ELF-1 (cell line): ENCODE measurements at regions not wholly inside any gene's neighbourhood (a gene's known extent, or its start where the extent isn't known, plus 50 kb on each side); places are given as distances from the start of the nearest gene placed in this dataset.
"Not testable (repeated sequence)": the region's sequence is repeated elsewhere in the genome, so short reads cannot be mapped to it uniquely, and the experiment has no call there.

Source experiments
- DNase-seq: peaks from one replicate; pipeline ENCODE4 v3.0.0-alpha.2; 2016; ENCODE audit warnings: low read depth, low spot score

GRCh38 chr4:82192017-82192673, 181.6 kb downstream of the HNRNPD start:
- DNase-seq: no peak

GRCh38 chr4:82181789-82182188, 192.0 kb downstream of the HNRNPD start:
- DNase-seq: no peak

- DNase-seq: no peak
These were observed 201.6 kb downstream of the HNRNPD start for GRCh38 chr4:82172186-82172585.

- no peak for DNase-seq
These were observed 202.1 kb downstream of the HNRNPD start for GRCh38 chr4:82171531-82172155.

- DNase-seq: no peak
These were observed 224.0 kb downstream of the HNRNPD start for GRCh38 chr4:82149750-82150149.

GRCh38 chr4:82145850-82146249, 227.9 kb downstream of the HNRNPD start:
- DNase-seq: no peak

GRCh38 chr4:82140422-82140821, 233.4 kb downstream of the HNRNPD start:
- DNase-seq: no peak

GRCh38 chr4:82139287-82139686, 234.5 kb downstream of the HNRNPD start:
- DNase-seq: no peak

GRCh38 chr4:82138374-82138773, 235.4 kb downstream of the HNRNPD start:
- DNase-seq: no peak

GRCh38 chr4:82136161-82136801, 237.5 kb downstream of the HNRNPD start:
- no peak for DNase-seq

GRCh38 chr4:82128355-82128754, 245.4 kb downstream of the HNRNPD start:
- DNase-seq: no peak

GRCh38 chr4:82126512-82127040, 247.2 kb downstream of the HNRNPD start:
- DNase-seq: no peak

GRCh38 chr4:82125787-82126297, 247.9 kb downstream of the HNRNPD start:
- DNase-seq: no peak

GRCh38 chr4:82124932-82125786, 248.6 kb downstream of the HNRNPD start:
- DNase-seq: no peak

GRCh38 chr4:82124365-82124764, 249.4 kb downstream of the HNRNPD start:
- peak; percentile 39 for DNase-seq

- DNase-seq: peak; percentile 9
These were observed 249.9 kb downstream of the HNRNPD start for GRCh38 chr4:82123934-82124333.

GRCh38 chr4:82115183-82115582, 258.6 kb downstream of the HNRNPD start:
- DNase-seq: not testable (repeated sequence)

GRCh38 chr4:82108506-82108905, 265.3 kb downstream of the HNRNPD start:
- no peak for DNase-seq

- DNase-seq: peak; percentile 15
These were observed 269.2 kb downstream of the HNRNPD start for GRCh38 chr4:82104578-82104977.

GRCh38 chr4:82099928-82100579, 273.7 kb downstream of the HNRNPD start:
- DNase-seq: no peak

- DNase-seq: no peak
These were observed 276.3 kb downstream of the HNRNPD start for GRCh38 chr4:82097504-82097903.
